ENCODE measurements at regions not wholly inside any gene's neighbourhood (a gene's known extent, or its start where the extent isn't known, plus 50 kb on each side); places are given as distances from the start of the nearest gene placed in this dataset.
"Not testable (repeated sequence)": the region's sequence is repeated elsewhere in the genome, so short reads cannot be mapped to it uniquely, and the experiment has no call there.

DNA sequence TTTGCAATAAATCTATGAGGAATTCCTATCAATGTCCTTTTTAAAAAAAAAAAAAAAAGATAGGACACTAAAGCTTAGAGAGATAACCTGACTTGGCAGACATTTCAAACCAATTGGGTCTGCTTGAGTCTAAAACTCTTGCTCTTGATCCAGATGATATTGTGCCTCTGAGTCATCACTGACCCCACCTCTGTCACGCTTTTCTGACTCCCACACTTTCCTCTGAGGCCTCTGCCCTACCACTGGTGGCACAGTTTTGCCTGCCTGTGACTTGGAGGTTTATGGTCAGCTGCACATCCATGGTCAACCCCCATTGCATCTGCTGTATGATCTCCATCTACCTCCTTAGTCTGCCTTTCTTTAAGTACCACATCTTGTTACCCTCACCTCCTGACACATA is 328.7 kb downstream of the SPRY2 start:
- FAIRE-seq: no peak

DNA sequence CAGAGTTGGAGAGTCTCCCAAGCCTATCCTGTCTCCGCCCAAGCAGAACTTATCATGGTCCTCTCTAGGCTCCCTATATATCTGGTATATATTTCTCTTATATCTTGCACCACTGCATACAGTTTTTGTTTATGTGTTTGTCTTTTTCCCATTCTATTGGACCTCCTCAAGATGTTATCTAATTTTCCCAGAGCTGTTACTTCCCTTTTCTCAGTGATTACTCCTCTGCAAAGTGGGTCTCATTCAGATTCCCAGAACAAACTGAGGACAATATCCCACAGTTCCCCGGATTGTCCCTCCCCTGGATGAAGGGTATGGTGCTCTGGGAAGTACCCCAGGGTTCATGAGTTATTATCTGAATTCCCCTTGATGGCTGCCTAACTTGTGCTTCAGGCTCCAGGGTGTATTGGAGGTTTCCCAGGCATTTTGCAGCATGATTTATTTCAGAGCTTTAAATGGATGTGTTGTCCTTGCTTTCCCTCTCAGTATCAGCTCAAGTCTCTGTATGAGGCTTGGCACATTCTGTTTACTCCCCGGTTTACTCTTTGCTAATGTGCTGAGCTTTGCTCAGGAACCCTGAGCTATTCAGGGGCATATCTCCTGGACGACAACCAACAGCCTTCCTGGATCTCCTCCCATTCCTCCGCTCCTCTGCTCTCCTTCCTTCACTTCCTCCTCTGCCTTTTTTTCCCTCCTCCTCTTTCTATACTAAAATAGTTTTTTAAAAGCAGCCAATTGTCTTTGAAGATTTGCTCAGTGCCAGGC is 329.3 kb downstream of the SPRY2 start:
- no peak for FAIRE-seq

DNA sequence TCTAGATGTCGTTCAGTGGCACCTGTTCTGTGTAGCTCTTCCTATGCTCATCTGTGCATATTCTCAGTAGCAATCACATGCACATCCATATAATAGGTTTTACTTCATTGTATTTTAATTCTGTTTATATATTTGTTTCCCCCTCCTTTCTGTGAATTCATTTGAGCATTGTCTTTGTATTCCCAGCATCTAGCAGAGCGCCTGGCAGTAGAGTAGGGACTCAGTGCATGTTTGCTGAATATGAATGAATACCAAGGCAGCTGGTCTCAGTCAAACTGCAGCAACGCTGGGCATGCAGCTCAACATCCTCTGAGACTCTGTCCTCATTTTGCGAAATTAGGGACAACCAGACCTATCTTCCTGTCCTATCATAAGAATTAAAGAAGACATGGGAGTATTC is 330.1 kb downstream of the SPRY2 start:
- FAIRE-seq: no peak

DNA sequence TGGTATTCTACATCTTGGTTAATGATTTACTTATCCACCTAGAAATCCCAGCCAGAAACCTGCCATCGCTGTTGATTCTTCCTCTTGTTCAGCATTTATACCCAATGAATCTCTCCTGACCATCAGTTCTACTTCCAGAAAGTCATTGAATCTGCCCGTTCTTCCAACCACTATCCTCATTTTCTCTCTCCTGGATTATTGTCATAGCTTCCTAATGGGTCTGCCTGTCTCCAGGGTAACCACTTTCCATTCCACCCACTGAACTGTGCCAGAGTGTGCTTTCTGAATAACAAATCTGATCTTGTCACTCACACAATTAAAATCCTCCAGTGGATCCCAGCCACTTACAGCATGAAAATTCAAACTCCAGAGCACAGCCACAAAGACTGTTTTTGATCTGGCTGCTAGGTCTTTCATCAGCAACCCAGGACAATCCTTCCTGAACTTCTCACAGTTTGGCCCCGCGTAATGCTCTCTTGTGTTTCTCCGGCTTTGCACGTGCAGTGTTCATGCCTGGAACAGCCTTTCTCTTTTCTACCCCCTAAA is 330.6 kb downstream of the SPRY2 start:
- FAIRE-seq: no peak

DNA sequence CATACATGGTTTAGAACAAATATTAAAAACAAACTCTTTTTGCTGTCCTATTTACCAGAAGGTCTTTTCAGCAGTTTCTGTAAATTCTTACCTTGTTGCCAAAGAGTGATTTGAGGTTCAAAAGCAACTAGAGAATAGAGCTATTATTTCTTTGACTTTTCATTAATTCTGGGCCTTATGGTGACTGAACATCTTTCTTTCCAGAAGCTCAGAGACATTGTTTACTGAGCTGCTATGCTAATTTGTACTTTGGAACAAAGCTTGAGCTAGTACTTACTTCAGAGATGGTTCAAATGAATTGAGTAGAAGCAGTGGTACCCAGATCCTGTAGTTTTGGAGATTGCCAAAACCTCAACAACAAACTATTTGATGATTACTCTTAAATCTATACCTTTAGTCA is 331.2 kb downstream of the SPRY2 start:
- no peak for FAIRE-seq

DNA sequence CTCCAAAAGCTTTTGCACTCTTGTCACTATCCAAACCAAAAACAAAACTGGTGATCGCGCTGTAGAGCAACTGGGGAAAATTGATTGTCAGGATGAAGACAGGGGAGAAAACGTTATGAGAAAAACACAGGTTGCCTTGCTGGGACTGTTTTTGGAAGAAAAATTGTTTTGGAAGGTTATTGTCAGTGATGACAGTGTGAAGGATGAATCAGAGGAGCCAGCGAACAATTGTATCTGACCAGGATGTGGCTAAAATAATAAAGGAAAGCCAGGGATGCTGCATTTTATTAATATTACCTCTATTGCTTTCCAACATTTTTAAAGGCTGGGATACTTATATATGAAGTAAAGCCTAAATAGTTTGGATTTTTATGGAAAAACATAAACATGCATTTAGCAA is 334.0 kb downstream of the SPRY2 start:
- no peak for FAIRE-seq

DNA sequence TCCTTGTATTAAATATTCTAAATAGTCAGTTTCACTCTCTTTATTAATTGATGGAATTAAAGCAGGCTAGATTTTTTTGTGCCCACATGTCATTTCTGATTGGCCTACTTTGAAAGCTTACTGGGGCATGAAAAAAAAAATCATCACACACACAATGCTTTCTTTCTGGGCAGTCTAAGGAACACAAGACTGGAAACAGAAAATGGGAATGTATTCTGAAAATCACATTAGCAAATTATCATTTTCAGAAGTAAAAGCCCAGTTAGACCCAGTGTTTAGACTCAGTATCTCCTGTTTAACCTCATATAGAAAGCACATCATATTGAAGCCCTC is 339.4 kb downstream of the SPRY2 start:
- FAIRE-seq: no peak

DNA sequence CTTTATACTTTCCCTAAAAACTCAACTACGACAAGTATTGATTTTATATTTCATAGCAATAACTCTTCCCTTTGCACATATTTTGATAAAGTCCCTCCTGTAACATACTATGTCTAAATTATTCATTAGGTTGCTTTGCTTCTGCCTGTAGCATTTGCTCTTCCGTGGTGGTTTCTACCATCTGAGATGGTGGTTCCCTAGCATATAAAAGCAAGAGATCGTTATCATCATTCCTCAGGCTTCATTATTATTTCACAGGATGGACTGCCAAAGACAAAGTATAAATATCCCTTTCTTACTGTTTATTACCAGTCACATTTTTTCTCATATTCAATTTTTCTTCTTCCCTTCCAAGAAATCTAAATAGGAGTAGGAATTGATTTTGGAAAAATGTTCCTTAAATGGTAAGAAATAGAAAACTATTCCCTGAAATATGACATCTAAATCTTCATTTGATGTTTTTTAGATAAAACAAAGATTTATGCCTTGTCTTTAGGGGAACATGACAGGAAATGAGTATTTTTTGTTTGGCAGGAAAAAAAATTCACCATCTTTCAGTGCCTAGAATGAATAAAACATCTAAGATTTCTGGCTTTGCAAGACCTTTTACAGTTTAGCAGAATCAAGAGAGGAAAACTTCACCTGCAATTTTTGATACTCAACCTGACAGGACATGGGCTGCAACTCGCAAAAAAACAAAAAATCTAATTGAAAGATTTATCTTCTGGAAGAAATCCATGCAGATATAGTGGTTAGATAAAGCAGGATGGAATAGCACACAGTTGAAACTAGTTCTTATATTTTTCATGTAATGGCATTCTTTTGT is 340.0 kb downstream of the SPRY2 start:
- no peak for FAIRE-seq

DNA sequence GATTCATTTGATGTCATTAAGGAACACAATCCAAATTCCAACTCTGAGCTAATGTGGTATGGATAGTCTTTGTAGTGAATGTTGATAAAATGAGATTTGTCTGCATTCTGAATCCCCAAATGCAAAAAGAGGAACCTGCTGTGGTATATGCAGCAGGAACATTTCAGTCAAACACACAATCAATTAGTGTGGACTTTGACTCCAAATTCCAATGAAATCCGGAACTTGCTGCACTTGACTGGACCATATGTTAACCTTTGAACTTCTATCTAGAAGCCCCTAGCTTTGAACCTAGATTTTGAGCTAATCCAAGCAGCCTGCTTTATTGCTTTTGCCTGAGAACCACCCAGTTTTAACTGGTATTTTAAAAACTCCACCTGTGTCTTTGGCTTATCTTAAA is 341.3 kb downstream of the SPRY2 start:
- FAIRE-seq: no peak

DNA sequence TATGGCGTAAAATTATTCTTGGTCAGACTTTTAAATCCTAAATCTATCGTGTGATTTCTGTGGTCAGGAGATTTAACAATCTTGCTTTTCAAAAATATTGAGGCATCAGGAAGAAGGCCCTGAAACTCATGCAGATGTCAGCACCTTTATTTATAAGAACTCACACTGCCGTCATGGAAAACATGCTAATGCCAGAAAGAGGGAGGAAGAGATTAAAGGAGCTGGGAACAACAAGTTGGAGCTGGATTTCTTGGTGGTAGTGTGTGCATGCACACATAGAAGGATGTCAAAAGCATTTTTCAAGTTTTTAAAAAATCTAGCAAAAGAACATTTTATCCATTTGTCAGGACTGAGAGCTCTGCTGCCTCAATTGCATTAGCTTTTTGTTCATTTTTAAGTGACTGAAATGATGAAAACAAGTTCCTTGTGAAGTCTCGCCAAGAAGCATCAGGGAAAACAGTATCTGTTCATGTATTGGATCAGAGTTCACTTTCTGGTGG is 342.5 kb downstream of the SPRY2 start:
- FAIRE-seq: no peak

DNA sequence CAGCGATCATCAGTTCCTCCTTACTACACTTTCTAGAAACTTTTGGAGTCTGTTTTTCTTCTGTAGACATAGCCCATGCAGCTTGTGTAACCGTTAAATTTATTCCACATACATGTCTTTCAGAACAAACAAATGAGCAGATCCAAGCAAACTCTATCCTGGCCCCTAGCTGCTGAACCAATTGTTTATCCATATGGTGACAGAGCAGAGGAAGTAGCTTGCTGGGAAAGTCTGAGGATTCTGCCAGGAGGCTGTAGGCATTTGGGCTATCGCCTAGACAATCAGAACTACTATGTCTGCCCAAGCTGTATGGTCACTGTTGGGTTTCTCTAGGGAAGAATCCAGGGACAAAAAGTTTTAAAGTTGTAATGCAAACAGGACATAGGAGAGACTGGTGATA is 343.7 kb downstream of the SPRY2 start:
- FAIRE-seq: no peak

DNA sequence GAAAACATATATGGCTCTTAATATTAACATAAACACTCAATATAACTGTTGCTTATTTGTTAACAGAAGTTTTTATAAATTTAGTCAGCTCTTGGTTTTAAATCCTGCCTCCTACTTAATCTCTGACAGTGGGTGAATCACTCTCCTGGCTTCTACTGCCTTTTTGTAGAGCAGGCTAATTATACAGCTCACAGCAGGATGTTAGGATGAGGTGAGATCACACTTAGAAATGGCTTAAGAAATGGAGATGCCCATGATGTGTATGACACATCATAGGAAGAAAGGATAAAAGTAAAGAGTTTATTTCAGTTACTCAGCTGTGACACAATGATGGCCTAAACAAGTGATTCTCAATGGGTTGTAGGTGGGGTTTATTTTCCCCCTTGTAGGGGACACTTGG is 345.6 kb downstream of the SPRY2 start:
- no peak for FAIRE-seq

DNA sequence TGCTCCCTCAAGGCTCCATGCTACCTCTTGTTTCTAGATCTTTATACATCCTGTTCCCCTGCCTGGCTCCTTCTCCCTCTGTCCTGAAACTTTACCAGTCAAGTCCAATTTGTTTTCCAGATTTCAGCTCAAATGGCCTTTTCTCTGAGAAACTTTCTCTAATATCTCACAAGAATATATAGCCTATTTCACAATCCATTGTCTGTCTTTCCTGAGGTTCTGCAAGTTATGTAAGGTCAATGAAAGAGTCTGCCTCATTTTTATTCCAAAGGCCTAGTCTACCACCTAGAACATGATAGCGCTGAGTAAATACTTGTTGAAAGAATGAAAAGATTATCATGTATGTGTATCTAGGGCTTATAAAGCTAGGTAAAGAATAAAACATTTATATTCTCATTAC is 348.8 kb downstream of the SPRY2 start:
- FAIRE-seq: no peak

DNA sequence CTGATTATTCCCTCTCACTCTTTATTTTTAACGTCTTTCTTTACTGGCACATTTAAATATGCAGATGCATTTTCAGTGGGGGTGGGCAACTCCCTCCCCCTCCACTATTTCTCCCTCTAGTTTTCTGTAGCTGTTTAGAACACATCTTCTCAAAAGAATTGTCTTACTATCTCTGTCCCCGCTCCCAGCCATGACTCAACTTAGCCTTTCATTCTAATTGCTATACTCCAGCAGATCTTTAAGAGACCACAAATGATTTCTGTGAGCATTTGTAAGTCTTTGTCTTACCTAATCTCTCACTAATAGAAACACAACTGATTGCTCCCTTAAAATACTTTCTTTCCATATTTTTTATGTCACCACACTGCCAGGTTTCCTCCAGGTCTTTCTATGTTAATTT is 350.9 kb downstream of the SPRY2 start:
- no peak for FAIRE-seq

DNA sequence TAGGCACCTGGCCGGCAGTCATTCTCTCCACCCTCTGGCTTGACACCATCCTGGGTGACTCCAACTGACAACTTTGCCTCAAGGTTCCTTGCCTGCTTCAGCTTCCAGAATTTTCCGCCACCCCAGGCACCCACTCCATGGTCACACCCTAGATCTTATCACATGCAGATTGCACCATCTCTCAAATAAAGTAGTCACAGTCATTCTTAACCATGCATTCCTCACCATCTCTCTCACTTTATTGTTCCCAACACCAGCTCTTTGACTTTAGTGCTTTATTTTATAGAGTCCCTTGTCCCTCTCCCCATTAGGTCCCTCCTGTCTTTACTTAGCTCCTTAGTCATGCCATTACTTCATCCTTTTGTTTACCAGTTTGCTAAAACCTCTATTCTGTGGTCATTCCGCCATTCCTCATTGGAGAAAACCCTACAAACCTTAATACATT is 351.7 kb downstream of the SPRY2 start:
- no peak for FAIRE-seq

DNA sequence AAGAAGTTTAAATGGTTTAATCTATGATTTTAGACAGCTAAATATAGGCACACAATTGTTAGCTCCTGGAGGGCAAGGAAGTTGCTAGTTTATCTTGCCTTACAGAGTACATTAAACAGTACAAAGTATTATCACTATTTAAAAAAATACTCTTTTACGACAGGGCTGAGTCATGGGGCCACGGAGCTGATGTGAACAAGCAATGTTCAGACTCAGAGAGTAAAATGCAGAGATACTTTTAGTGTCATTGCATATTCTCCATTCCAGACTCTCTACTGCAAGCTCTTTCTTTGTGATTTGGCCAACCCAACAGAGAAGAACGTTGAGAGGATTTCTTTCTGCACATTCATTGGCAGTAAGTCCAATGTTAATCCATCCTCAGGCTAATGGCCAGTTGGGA is 352.4 kb downstream of the SPRY2 start:
- FAIRE-seq: no peak

DNA sequence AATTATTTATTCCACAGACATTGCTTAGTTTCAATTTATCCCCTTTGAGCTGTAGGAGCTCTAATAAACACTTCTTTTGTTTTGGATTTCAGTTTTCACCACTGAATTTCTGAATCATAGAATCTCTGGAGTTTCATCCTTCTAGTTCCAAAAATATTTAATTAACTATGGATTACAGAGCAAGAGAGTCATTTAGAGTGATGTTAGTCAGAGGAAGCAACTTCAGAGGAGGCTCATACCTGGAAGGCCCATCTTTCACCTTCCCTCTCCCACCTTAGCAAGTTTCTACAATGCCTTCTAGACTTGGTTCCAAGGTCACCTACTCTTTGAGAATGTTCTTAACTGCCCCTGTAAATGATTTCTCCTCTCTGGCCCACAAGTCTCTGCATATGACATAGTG is 353.2 kb downstream of the SPRY2 start:
- no peak for FAIRE-seq

DNA sequence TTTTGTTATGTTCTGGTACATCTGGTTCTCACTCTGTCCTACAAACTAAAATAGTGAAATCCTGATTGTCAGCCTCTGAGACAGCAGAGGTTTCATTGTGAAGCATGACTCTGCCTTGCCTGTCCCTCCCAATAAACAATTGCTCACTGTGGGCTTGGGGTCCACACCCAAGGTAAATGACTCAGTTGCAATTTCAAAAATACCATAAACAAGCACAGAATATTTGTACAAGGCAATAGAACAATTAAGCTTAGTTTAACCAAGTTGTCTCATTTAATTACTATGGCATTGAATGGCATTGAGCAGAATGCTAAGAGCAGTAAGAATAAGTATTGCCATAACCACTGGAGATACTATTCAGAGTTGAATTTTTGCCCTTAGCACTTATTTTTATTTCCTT is 353.6 kb downstream of the SPRY2 start:
- no peak for FAIRE-seq

DNA sequence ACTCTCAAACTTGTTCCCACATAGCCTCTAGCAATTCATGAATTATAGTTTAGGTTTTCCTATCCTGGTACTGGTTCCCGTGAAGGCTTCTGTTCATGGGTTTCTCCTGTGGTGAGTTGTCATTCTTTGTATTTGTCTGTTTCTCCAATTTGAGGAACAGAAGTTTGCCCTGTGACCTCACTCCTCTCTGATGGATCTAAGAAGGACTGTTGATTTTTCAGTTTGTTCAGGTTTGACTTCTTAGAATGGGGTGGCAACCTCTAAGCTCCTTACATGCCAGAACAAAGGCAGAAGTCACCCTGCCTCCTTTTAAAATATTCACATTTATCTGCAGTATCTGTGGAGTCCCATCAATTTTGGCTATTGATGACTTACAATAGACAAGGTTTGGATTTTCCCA is 354.0 kb downstream of the SPRY2 start:
- FAIRE-seq: no peak

DNA sequence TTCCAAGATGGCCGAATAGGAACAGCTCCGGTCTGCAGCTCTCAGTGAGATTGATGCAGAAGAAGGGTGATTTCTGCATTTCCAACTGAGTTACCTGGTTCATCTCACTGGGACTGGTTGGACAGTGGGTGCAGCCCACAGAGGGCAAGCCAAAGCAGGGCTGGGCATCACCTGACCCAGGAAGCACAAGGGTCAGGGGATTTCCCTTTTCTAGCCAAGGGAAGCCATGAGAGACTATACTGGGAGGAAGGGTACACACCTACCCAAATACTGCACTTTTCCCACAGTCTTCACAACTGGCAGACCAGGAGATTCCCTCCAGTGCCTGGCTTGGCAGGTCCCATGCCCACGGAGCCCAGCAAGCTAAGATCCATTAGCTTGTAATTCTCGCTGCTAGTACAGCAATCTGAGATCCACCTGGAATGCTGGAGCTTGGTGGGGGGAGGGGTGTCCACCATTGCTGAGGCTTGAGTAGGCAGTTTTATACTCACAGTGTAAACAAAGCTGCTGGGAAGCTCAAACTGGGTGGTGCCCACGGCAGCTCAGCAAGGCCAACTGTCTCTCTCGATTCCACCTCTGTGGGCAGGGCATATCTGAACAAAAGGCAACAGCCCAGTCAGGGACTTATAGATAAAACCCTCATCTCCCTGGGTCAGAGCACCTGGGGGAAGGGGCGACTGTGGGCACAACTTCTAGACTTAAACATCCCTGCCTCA is 365.8 kb downstream of the SPRY2 start:
- not testable (repeated sequence) for FAIRE-seq

DNA sequence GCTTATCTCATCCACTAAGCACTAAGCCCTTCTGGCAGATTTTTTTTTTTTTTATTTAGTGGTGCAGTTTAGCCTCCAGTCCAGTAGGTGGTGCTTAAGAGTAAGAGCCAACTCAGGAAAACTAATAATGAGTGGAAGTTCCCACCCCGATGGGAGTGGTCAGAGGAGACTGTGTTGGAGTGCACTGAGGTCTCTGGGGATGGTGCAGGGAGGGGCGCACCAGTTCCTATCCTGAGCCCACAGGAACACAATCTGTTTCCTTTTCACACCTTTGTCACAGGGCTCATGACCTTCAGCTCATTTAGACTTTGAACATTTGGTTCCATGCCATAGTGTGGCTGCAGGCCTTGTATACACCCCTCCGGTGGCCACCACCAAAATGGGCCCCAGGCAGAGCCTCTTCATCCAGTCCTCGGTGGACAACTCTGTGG is 367.4 kb downstream of the SPRY2 start:
- FAIRE-seq: no peak

DNA sequence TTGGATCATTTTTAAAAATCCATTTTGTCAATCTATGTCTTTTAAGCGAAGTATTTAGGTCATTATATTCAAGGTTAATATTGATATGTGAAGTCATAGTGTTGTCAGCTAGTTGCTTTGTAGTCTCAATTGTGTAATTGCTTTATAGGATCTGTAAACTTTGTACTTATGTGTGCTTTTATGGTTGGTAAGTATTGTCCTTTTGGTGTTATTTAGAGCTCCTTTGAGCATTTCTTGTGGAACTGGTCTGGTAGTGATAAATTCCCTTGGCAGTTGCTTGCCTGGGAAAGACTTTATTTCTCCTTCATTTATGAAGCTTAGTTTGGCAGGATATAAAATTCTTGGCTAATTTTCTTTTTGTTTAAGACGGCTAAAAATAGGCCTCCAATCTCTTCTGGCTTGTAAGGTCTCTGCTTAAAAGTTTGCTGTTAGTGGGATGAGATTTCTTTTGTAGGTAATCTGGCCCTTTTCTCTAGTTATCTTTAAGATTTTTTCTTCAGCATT is 368.8 kb downstream of the SPRY2 start:
- FAIRE-seq: no peak

DNA sequence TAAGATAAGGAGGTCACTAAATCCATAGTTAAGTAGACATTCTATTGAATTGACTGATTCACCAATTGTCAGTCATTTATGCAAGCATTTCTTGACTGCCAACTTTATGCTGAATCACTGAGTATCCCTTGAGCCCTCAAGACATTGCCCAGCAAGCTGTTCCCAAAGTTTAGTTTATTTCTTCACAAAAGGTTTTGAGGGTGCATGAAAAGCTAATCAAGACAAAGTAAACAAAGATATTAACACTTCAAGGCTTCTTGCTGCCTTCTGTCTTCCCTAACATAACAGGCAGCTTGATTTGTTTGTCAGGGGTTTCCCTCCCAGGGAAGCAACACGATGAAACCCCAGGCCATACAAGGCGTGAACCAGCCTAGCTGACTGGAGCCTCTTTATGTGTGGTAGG is 374.4 kb downstream of the SPRY2 start:
- no peak for FAIRE-seq
